Tibial nerve (tissue), 4 donors: ENCODE measurements at regions not wholly inside any gene's neighbourhood (a gene's known extent, or its start where the extent isn't known, plus 50 kb on each side); places are given as distances from the start of the nearest gene placed in this dataset.

Source experiments
- EP300 ChIP-seq, 2 donors: sonication (generic); formaldehyde crosslinking; IDR thresholded peaks; one replicate each; pipeline ENCODE4 v1.6.1; 2017; ENCODE audit warnings: antibody characterized with exemption in 2 of 2, mild to moderate bottlenecking in 1 of 2
- POLR2A ChIP-seq, 2 donors: fragments of 450-650 bp; IDR thresholded peaks; one replicate each; pipeline ENCODE4 v1.6.1; 2017; ENCODE audit warnings: antibody characterized with exemption in 2 of 2, mild to moderate bottlenecking in 2 of 2, moderate library complexity in 2 of 2
- TF ChIP-seq, protein P1 (sequence below), 5 experiments: fragments of 200-600 bp in 3 of 5; fragments of 450-650 bp in 2 of 5; sonication (generic) in 3 of 5; IDR thresholded peaks; one replicate each; pipeline ENCODE4 v1.5.1; 2016 to 2019; ENCODE audit warnings: antibody characterized with exemption in 5 of 5, mild to moderate bottlenecking in 3 of 5, moderate library complexity in 2 of 5

DNA sequence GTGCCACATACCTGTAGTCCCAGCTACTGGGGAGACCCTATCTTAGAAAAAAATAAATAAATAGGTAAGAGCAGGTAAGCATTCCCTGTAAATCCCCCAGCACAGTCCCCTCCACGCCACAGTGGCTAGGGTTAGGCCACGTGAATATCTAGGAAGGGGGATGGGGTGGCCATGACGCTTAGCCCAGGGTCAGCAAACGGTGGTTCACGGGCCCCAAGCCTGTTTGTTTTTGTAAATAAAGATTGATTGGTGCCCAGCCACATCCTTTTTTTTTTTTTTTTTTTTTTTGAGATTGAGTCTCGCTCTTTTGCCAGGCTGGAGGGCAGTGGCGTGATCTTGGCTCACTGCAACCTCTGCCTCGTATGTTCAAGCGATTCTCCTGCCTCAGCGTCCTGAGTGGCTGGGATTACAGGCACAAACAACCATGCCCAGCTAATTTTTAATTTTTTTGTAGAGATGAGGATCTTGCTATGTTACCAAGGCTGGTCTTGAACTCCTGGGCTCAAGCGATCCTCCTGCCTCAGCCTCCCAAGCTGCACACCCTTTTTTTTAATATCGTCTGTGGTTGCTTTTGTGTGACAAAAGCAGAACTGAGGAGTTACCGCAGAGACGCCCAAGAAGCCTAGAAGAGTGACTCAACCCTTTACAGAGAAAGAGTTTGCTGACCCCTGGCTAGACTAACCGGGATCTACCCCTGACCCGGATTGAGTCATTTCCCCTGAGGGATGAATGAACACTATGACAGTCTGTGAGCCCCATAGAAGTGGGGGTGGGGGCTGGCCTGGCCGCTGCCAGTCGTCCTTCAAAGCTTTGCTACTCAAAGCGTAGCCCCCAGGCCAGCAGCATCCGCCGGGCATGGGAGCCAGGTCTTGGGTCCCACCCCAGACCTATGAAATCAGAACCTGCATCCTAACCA lies 113.7 kb upstream of the NCOR2 start:
- TF ChIP-seq, protein P1, sequence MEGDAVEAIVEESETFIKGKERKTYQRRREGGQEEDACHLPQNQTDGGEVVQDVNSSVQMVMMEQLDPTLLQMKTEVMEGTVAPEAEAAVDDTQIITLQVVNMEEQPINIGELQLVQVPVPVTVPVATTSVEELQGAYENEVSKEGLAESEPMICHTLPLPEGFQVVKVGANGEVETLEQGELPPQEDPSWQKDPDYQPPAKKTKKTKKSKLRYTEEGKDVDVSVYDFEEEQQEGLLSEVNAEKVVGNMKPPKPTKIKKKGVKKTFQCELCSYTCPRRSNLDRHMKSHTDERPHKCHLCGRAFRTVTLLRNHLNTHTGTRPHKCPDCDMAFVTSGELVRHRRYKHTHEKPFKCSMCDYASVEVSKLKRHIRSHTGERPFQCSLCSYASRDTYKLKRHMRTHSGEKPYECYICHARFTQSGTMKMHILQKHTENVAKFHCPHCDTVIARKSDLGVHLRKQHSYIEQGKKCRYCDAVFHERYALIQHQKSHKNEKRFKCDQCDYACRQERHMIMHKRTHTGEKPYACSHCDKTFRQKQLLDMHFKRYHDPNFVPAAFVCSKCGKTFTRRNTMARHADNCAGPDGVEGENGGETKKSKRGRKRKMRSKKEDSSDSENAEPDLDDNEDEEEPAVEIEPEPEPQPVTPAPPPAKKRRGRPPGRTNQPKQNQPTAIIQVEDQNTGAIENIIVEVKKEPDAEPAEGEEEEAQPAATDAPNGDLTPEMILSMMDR (IDR thresholded peaks at IDR 0.05) = peak in 4 of 5 experiments; percentile 12 to 33 (median 28)
- no peak for TF ChIP-seq POLR2A (IDR thresholded peaks at IDR 0.05)
- peak in 1 of 2 donors; percentile 93 for TF ChIP-seq EP300 (IDR thresholded peaks at IDR 0.05)
